Left lung (tissue), 4 donors: ENCODE measurements at regions not wholly inside any gene's neighbourhood (a gene's known extent, or its start where the extent isn't known, plus 50 kb on each side); places are given as distances from the start of the nearest gene placed in this dataset.

Source experiments
- ATAC-seq: fragments of 200-7000 bp; cut with Tn5 transposase; one replicate; pipeline ENCODE4 v1.9.1; 2020; ENCODE audit warnings: moderate library complexity
- DNase-seq, 4 donors: peaks; one replicate each; pipeline ENCODE4 v3.0.0-alpha.2; 2013 to 2020
- H3K27ac ChIP-seq, 2 donors: fragments of 200-600 bp; sonication (generic) in 1 of 2; one replicate each; pipeline versions ENCODE4 v1.5.0 to v1.8.0; 2020 to 2021
- H3K27me3 ChIP-seq, 2 donors: fragments of 200-600 bp; sonication (generic) in 1 of 2; one replicate each; pipeline versions ENCODE4 v1.5.0 to v1.8.0; 2020 to 2021
- H3K36me3 ChIP-seq, 2 donors: fragments of 200-600 bp; sonication (generic) in 1 of 2; one replicate each; pipeline versions ENCODE4 v1.5.0 to v1.8.0; 2020 to 2021
- H3K4me1 ChIP-seq, 2 donors: fragments of 200-600 bp; one replicate each; pipeline ENCODE4 v1.8.0; 2021
- H3K4me3 ChIP-seq, 2 donors: fragments of 200-600 bp; sonication (generic) in 1 of 2; one replicate each; pipeline versions ENCODE4 v1.5.0 to v1.8.0; 2020 to 2021; ENCODE audit warnings: mild to moderate bottlenecking in 1 of 2
- H3K9me3 ChIP-seq, 2 donors: fragments of 200-600 bp; sonication (generic) in 1 of 2; one replicate each; pipeline versions ENCODE4 v1.5.0 to v1.8.0; 2020 to 2021
- intact Hi-C, 2 donors: fragments of 100-400 bp; cut with DNase I; formaldehyde crosslinking; loops; one replicate each; pipeline versions ENCODE4 v1.11.2 to v1.14.2; 2022
- TF ChIP-seq, protein P1 (sequence below), 2 donors: fragments of 200-600 bp; sonication (generic) in 1 of 2; IDR thresholded peaks; one replicate each; pipeline versions ENCODE4 v1.5.0 to v1.8.0; 2021; ENCODE audit warnings: antibody characterized with exemption in 2 of 2
- donor health status: DM: no; HTN: yes; CAD: no.
- donor health status: DM: no; HTN: no; CAD: no.

GRCh38 chr20:56875052-56875659, 246.1 kb downstream of the TFAP2C start:
- TF ChIP-seq, protein P1, sequence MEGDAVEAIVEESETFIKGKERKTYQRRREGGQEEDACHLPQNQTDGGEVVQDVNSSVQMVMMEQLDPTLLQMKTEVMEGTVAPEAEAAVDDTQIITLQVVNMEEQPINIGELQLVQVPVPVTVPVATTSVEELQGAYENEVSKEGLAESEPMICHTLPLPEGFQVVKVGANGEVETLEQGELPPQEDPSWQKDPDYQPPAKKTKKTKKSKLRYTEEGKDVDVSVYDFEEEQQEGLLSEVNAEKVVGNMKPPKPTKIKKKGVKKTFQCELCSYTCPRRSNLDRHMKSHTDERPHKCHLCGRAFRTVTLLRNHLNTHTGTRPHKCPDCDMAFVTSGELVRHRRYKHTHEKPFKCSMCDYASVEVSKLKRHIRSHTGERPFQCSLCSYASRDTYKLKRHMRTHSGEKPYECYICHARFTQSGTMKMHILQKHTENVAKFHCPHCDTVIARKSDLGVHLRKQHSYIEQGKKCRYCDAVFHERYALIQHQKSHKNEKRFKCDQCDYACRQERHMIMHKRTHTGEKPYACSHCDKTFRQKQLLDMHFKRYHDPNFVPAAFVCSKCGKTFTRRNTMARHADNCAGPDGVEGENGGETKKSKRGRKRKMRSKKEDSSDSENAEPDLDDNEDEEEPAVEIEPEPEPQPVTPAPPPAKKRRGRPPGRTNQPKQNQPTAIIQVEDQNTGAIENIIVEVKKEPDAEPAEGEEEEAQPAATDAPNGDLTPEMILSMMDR (IDR thresholded peaks at IDR 0.05), result no peak
- no peak overlapping the region for H3K27ac ChIP-seq
- no peaks in the 10 kb centered on the region for H3K4me1 ChIP-seq
- DNase-seq (no peak), ATAC-seq (peak; percentile 52)
- no peaks in the 10 kb centered on the region for H3K36me3 ChIP-seq
- intact Hi-C loops, result no loop called here
- peaks cover 0 to 28% of the 10 kb centered on the region in 2 donors for H3K27me3 ChIP-seq
- H3K4me3 ChIP-seq, result no peak overlapping the region
- no peaks in the 10 kb centered on the region for H3K9me3 ChIP-seq

DNA sequence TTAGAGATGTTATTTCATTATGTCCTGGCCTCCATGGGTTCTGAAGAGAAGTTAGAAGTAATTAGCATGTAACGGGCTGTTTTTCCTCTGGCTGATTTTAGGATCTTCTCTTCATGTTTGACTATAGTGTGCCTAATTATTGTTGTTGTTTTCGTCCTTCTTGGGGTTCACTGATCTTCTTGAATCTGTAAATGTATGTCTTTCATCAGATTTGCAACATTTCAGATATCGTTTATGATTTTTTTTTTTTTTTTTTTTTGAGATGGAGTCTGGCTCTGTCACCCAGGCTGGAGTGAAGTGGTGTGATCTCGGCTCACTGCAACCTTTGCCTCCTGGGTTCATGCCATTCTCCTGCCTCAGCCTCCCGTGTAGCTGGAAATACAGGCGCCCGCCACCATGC, 246.7 kb downstream of the TFAP2C start:
- TF ChIP-seq, protein P1 (IDR thresholded peaks at IDR 0.05), result no peak
- ATAC-seq, result no peak

GRCh38 chr20:56885521-56885920, 256.4 kb downstream of the TFAP2C start:
- ATAC-seq (no peak), DNase-seq (no peak)
- H3K4me1 ChIP-seq, result no peaks in the 10 kb centered on the region
- no peaks in the 10 kb centered on the region for H3K36me3 ChIP-seq
- intact Hi-C loops, result no loop called here
- no peaks in the 10 kb centered on the region for H3K9me3 ChIP-seq
- no peak overlapping the region for H3K4me3 ChIP-seq
- TF ChIP-seq, protein P1 (IDR thresholded peaks at IDR 0.05), result no peak
- H3K27ac ChIP-seq, result no peak overlapping the region
- peaks cover 0 to 8% of the 10 kb centered on the region in 2 donors for H3K27me3 ChIP-seq

More for the DNA sequence above, 246.7 kb downstream of the TFAP2C start:
- Histone ChIP-seq H3K36me3 (no peaks in the 10 kb centered on the region), H3K27me3 (peaks cover 0 to 21% of the 10 kb centered on the region in 2 donors), H3K9me3 (no peaks in the 10 kb centered on the region), H3K4me3 (no peak overlapping the region), H3K27ac (no peak overlapping the region), H3K4me1 (no peaks in the 10 kb centered on the region)
- intact Hi-C loops, result no loop called here
- DNase-seq, result no peak

DNA sequence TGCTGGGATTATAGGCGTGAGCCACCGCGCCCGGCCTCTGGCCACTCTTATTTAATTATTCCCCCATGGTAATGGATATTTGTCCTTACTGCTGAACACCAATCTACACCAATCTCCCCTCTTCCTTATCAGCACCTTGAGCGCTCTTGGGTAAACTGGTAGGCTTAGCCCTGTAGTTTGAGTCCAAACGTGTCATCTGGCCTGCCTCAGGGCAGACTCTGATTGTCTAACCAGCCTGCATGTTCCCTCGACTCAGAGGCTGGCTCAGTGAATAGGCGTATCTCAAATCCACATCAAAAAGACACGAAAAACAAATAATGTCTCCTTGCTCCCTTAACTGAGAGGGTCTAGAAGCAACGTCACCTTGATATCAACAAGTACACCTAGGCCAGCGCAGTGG, 260.9 kb downstream of the TFAP2C start:
- TF ChIP-seq, protein P1 (IDR thresholded peaks at IDR 0.05), result no peak
- no peak overlapping the region for H3K4me3 ChIP-seq
- DNase-seq, result no peak
- H3K27ac ChIP-seq, result no peak overlapping the region
- H3K4me1 ChIP-seq, result no peaks in the 10 kb centered on the region
- H3K9me3 ChIP-seq, result no peaks in the 10 kb centered on the region
- intact Hi-C loops, result no loop called here
- H3K27me3 ChIP-seq, result peaks cover 0 to 8% of the 10 kb centered on the region in 2 donors
- no peaks in the 10 kb centered on the region for H3K36me3 ChIP-seq
- ATAC-seq, result no peak

- H3K4me1 ChIP-seq, result no peaks in the 10 kb centered on the region
- no peak for DNase-seq
- no peak for ATAC-seq
- TF ChIP-seq, protein P1 (IDR thresholded peaks at IDR 0.05), result no peak
- H3K27me3 ChIP-seq, result peaks cover 0 to 25% of the 10 kb centered on the region in 2 donors
- H3K9me3 ChIP-seq, result no peaks in the 10 kb centered on the region
- intact Hi-C loops, result no loop called here
- no peak overlapping the region for H3K27ac ChIP-seq
- H3K4me3 ChIP-seq, result no peak overlapping the region
- no peaks in the 10 kb centered on the region for H3K36me3 ChIP-seq
Observed at GRCh38 chr20:56893226-56893917, 264.3 kb downstream of the TFAP2C start.
